ENCODE measurements at regions not wholly inside any gene's neighbourhood (a gene's known extent, or its start where the extent isn't known, plus 50 kb on each side); places are given as distances from the start of the nearest gene placed in this dataset.

GRCh38 chr6:156337801-156338200, 439.4 kb upstream of the ARID1B start:
- Mint-ChIP-seq H3K27ac (no peak overlapping the region), H3K27me3 (ENCODE audit: low read depth) (no peaks in the 10 kb centered on the region), H3K4me3 (no peak overlapping the region), H3K4me1 (ENCODE audit: low read depth) (no peaks in the 10 kb centered on the region), H3K36me3 (ENCODE audit: low read depth) (peaks cover 6% of the 10 kb centered on the region), H3K9me3 (peaks cover 2% of the 10 kb centered on the region)
- intact Hi-C loops (cut with micrococcal nuclease): no loop called here
- no peak for DNase-seq
- CTCF ChIA-PET: no interaction called here

DNA sequence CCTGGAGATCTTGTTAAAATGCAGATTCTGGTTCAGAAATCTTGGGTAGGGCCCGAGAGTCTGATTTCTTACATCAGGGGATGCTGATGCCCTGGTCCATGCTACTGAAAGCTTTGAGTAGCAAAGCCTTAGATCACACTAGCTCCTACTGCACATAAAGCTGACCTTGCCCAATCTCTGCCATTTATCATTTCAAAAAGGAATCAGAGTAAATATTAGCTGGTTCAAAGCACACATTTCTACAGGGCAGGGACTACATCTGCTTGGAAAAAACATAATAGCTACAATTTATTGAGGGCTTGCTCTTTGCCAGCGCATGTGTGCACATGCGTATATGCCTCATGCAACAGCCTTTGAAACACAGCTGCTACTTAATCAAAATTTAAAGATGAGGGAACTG, 440.4 kb upstream of the ARID1B start:
- Mint-ChIP-seq H3K36me3 (ENCODE audit: low read depth) (peaks cover 10% of the 10 kb centered on the region), H3K4me1 (ENCODE audit: low read depth) (no peaks in the 10 kb centered on the region), H3K9me3 (peaks cover 9% of the 10 kb centered on the region), H3K4me3 (no peak overlapping the region), H3K27me3 (ENCODE audit: low read depth) (no peaks in the 10 kb centered on the region), H3K27ac (no peak overlapping the region)
- intact Hi-C loops (cut with micrococcal nuclease): no loop called here
- CTCF ChIA-PET: interaction anchor here (0.6 kb wide), 1 partner anchor 646 kb away, joined by 4 read pairs; no protein-coding TSS in a partner anchor
- no peak for DNase-seq

GRCh38 chr6:156336089-156336488, 441.1 kb upstream of the ARID1B start:
- Mint-ChIP-seq H3K27me3 (ENCODE audit: low read depth) (no peaks in the 10 kb centered on the region), H3K9me3 (peaks cover 12% of the 10 kb centered on the region), H3K4me1 (ENCODE audit: low read depth) (no peaks in the 10 kb centered on the region), H3K36me3 (ENCODE audit: low read depth) (peaks cover 12% of the 10 kb centered on the region), H3K27ac (no peak overlapping the region), H3K4me3 (no peak overlapping the region)
- no peak for DNase-seq
- CTCF ChIA-PET: interaction anchor here (0.5 to 0.6 kb wide), 2 partner anchors 39 to 645 kb away, joined by 4 read pairs; no protein-coding TSS in a partner anchor
- intact Hi-C loops (cut with micrococcal nuclease): no loop called here

DNA sequence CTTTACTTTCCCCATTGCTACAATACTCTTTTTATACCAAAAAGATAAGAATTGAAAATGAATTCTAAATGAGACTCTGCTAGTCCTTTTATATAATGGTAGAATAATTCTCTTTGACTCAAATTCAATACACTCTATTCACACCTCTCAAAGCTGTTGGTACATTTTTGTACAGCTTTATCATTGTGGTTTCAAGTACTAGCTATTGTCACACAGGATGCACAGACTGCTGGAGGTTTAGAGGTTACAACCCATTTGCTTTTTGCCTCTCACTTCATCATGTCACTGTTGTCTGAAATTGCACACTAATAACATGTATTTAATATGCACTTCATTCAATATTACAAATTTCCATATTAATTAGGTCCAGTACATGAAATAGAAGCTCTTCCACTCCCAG, 442.2 kb upstream of the ARID1B start:
- H3K36me3 Mint-ChIP-seq (ENCODE audit: low read depth): peaks cover 15% of the 10 kb centered on the region
- no peak overlapping the region for H3K27ac Mint-ChIP-seq
- H3K4me3 Mint-ChIP-seq: no peak overlapping the region
- no peak for DNase-seq
- CTCF ChIA-PET: interaction anchor here (0.6 kb wide), 1 partner anchor 124 kb away, joined by 3 read pairs; no protein-coding TSS in a partner anchor
- intact Hi-C loops (cut with micrococcal nuclease): no loop called here
- peaks cover 14% of the 10 kb centered on the region for H3K9me3 Mint-ChIP-seq
- H3K27me3 Mint-ChIP-seq (ENCODE audit: low read depth): no peaks in the 10 kb centered on the region
- no peaks in the 10 kb centered on the region for H3K4me1 Mint-ChIP-seq (ENCODE audit: low read depth)

DNA sequence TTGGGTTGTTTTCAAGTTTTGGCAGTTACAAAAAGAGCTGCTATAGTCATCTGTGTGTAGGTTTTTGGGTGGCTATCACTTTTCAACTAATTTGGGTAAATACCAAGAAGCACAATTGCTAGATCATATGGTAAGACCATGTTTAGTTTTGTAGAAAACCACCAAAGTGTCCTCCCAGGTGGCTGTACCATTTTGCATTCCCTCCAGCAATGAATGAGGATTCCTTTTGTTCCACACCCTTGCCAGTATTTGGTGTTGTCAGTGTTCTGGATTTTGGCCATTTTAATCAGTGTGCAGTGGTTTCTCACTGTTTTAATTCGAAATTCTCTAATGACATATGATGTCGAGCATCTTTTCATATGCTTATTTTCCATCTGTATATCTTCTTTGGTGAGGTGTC, 457.5 kb upstream of the ARID1B start:
- intact Hi-C loops (cut with micrococcal nuclease): no loop called here
- DNase-seq: no peak
- Mint-ChIP-seq H3K27me3 (ENCODE audit: low read depth) (no peaks in the 10 kb centered on the region), H3K4me1 (ENCODE audit: low read depth) (no peaks in the 10 kb centered on the region), H3K27ac (no peak overlapping the region), H3K36me3 (ENCODE audit: low read depth) (no peaks in the 10 kb centered on the region), H3K9me3 (peaks cover 9% of the 10 kb centered on the region), H3K4me3 (no peak overlapping the region)
- CTCF ChIA-PET: no interaction called here

DNA sequence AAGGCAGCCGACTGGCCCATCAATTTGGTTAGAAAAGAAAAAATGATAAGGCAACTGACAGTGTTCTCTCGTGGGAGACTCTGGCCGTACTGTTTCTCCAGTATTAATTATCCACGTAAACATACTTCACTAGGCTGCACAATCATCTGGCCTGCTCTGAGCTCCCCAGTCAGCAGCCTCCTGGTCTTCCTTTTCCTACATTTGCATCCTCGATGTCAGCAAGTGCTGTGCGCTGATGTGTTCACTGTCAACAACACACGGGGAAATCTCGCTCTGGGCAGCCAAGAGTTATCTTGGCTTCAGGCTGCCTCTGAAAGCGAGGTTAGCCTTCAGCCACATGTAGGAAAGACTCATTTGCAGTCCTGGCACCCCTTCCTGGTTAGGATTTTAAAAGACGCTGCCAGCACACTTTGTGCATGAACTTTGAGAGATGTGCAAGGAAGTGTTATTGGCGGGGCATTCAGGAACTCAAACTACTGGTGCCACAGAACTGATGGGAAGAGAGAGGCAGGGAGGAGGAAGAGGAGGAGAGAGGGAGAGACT, 460.5 kb upstream of the ARID1B start:
- H3K27me3 Mint-ChIP-seq (ENCODE audit: low read depth): no peaks in the 10 kb centered on the region

DNA sequence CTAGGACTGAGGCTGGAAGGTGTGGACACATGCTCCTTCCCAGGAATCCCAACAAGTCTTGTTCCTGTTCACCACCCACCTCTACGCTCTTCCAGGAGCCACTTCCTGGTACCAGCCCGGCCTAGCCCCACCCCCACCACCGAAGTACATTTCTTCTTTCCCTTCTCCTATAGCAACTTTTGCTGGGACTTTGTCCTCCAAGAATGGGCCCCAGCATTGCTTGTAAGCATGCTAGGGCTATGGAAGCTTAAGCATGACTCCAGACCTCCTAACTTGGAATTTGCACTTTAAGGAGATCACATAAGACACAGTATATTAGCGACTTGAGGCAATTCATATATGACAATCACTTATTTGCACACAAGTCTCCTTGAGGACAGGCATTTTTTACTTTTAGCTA, 462.0 kb upstream of the ARID1B start:
- H3K4me3 Mint-ChIP-seq: no peak overlapping the region

More for the DNA sequence above, 460.5 kb upstream of the ARID1B start:
- Mint-ChIP-seq H3K4me1 (ENCODE audit: low read depth) (no peaks in the 10 kb centered on the region), H3K4me3 (no peak overlapping the region), H3K36me3 (ENCODE audit: low read depth) (no peaks in the 10 kb centered on the region), H3K9me3 (no peaks in the 10 kb centered on the region), H3K27ac (no peak overlapping the region)
- DNase-seq: no peak
- CTCF ChIA-PET: interaction anchor here (0.7 kb wide), 1 partner anchor 402 kb away, joined by 3 read pairs; no protein-coding TSS in a partner anchor
- intact Hi-C loops (cut with micrococcal nuclease): no loop called here

GRCh38 chr6:156313037-156313436, 464.1 kb upstream of the ARID1B start:
- intact Hi-C loops (cut with micrococcal nuclease): no loop called here
- Mint-ChIP-seq H3K9me3 (no peaks in the 10 kb centered on the region), H3K4me1 (ENCODE audit: low read depth) (no peaks in the 10 kb centered on the region), H3K27ac (no peak overlapping the region), H3K27me3 (ENCODE audit: low read depth) (no peaks in the 10 kb centered on the region), H3K4me3 (no peak overlapping the region), H3K36me3 (ENCODE audit: low read depth) (no peaks in the 10 kb centered on the region)
- CTCF ChIA-PET: no interaction called here
- no peak for DNase-seq

More for the DNA sequence above, 462.0 kb upstream of the ARID1B start:
- Mint-ChIP-seq H3K27ac (no peak overlapping the region), H3K27me3 (ENCODE audit: low read depth) (no peaks in the 10 kb centered on the region), H3K36me3 (ENCODE audit: low read depth) (no peaks in the 10 kb centered on the region), H3K4me1 (ENCODE audit: low read depth) (no peaks in the 10 kb centered on the region), H3K9me3 (no peaks in the 10 kb centered on the region)
- CTCF ChIA-PET: no interaction called here
- no peak for DNase-seq
- intact Hi-C loops (cut with micrococcal nuclease): no loop called here

DNA sequence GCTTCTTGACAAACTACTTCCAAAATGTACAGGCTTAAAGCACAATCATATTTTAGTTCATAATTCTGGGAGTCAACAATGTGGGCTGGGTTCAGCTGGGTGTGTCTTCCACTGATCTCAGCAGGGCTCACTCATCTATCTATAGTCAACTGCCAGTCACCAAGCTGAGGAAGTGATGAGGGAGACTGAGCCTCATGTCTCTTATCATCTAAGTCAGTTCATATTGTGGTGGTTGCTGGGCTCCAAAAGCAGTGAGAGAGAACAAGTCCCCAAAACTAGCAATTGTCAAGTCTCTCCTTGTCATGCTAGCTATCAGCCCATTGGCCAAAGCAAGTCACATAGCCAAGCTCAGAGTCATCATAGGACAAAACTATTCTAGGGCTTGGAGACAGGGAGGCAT, 465.9 kb upstream of the ARID1B start:
- Mint-ChIP-seq H3K27me3 (ENCODE audit: low read depth) (no peaks in the 10 kb centered on the region), H3K9me3 (no peaks in the 10 kb centered on the region), H3K27ac (no peak overlapping the region), H3K36me3 (ENCODE audit: low read depth) (no peaks in the 10 kb centered on the region), H3K4me3 (no peak overlapping the region), H3K4me1 (ENCODE audit: low read depth) (no peaks in the 10 kb centered on the region)
- DNase-seq: no peak
- CTCF ChIA-PET: no interaction called here
- intact Hi-C loops (cut with micrococcal nuclease): no loop called here

DNA sequence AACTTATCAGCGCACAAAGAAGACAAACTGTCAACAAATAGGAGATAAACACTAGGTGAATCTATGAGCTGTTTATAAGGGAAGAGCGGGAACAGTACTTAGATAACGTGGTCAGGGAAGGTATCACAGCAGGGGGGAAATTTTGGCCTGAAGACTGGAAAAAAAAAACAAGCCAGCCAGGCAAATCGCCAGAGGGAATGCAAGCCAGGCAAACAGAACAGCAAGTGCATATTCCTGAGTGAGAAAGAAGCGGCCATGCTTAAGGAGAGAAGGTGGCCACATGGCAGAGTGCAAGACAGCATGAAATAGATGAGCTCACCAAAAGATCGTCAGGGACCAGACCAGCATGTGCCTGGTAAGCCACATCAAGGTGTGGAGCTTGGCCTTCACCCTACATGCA, 466.5 kb upstream of the ARID1B start:
- H3K4me1 Mint-ChIP-seq (ENCODE audit: low read depth): no peaks in the 10 kb centered on the region
- H3K9me3 Mint-ChIP-seq: no peaks in the 10 kb centered on the region
- H3K36me3 Mint-ChIP-seq (ENCODE audit: low read depth): no peaks in the 10 kb centered on the region
- H3K27me3 Mint-ChIP-seq (ENCODE audit: low read depth): no peaks in the 10 kb centered on the region
- no peak overlapping the region for H3K27ac Mint-ChIP-seq
- intact Hi-C loops (cut with micrococcal nuclease): no loop called here
- no peak for DNase-seq
- CTCF ChIA-PET: no interaction called here
- no peak overlapping the region for H3K4me3 Mint-ChIP-seq

GRCh38 chr6:156309017-156309416, 468.2 kb upstream of the ARID1B start:
- no peaks in the 10 kb centered on the region for H3K27me3 Mint-ChIP-seq (ENCODE audit: low read depth)
- no peaks in the 10 kb centered on the region for H3K4me1 Mint-ChIP-seq (ENCODE audit: low read depth)
- no peak for DNase-seq
- H3K4me3 Mint-ChIP-seq: no peak overlapping the region
- no peaks in the 10 kb centered on the region for H3K9me3 Mint-ChIP-seq
- CTCF ChIA-PET: no interaction called here
- no peaks in the 10 kb centered on the region for H3K36me3 Mint-ChIP-seq (ENCODE audit: low read depth)
- intact Hi-C loops (cut with micrococcal nuclease): no loop called here
- H3K27ac Mint-ChIP-seq: no peak overlapping the region

DNA sequence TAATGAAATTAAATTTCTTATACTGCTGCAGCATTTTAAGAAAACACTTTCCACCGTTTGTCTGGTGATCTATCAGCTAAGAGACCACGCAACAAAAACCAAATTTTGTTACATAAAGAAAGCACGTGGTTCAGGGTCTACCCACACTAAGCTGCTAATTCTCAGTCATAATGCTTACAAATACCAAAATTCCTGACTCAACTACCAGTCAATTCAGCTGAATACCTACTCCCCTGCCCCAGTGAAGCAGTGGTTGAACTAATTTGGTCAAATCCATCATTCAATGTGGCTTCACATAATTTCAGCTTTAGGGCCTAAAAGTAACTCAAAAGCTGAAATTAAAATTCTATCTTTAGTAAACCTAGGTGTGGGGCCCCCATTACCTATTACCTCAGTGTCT, 468.6 kb upstream of the ARID1B start:
- Mint-ChIP-seq H3K27ac (no peak overlapping the region), H3K36me3 (ENCODE audit: low read depth) (no peaks in the 10 kb centered on the region), H3K27me3 (ENCODE audit: low read depth) (no peaks in the 10 kb centered on the region), H3K9me3 (no peaks in the 10 kb centered on the region), H3K4me1 (ENCODE audit: low read depth) (no peaks in the 10 kb centered on the region), H3K4me3 (no peak overlapping the region)
- intact Hi-C loops (cut with micrococcal nuclease): no loop called here
- CTCF ChIA-PET: no interaction called here
- DNase-seq: no peak

GRCh38 chr6:156306531-156306930, 470.6 kb upstream of the ARID1B start:
- DNase-seq: no peak

More at GRCh38 chr6:156306531-156306930, 470.6 kb upstream of the ARID1B start:
- no peaks in the 10 kb centered on the region for H3K36me3 Mint-ChIP-seq (ENCODE audit: low read depth)
- H3K9me3 Mint-ChIP-seq: peaks cover 2% of the 10 kb centered on the region
- H3K27me3 Mint-ChIP-seq (ENCODE audit: low read depth): no peaks in the 10 kb centered on the region
- CTCF ChIA-PET: no interaction called here
- H3K27ac Mint-ChIP-seq: no peak overlapping the region
- no peak overlapping the region for H3K4me3 Mint-ChIP-seq
- intact Hi-C loops (cut with micrococcal nuclease): no loop called here
- no peaks in the 10 kb centered on the region for H3K4me1 Mint-ChIP-seq (ENCODE audit: low read depth)

All from activated naive CD4-positive, alpha-beta T cell treated with anti-CD3 and anti-CD28 coated beads for 36 hours (primary cell).